ENCODE measurements at regions not wholly inside any gene's neighbourhood (a gene's known extent, or its start where the extent isn't known, plus 50 kb on each side); places are given as distances from the start of the nearest gene placed in this dataset.

GRCh38 chr10:33950206-33950605 is 615.7 kb upstream of the NRP1 start:
- TF ChIP-seq CTCF (IDR thresholded peaks at IDR 0.05), result no peak
- TF ChIP-seq POLR2A (IDR thresholded peaks at IDR 0.05), result no peak

Measured in right lobe of liver (tissue), 4 donors.